ENCODE measurements at regions not wholly inside any gene's neighbourhood (a gene's known extent, or its start where the extent isn't known, plus 50 kb on each side); places are given as distances from the start of the nearest gene placed in this dataset.
A peak's percentile ranks its signal among the peaks of the same experiment; 100 is the strongest.
"Not testable (repeated sequence)": the region's sequence is repeated elsewhere in the genome, so short reads cannot be mapped to it uniquely, and the experiment has no call there.

- DNase-seq (ENCODE audit: low read depth): no peak
Observed at GRCh38 chr16:65279576-65279975, 157.7 kb upstream of the CDH11 start.

- peak; percentile 66 for DNase-seq (ENCODE audit: low read depth)
Observed at GRCh38 chr16:65278874-65279273, 157.0 kb upstream of the CDH11 start.

- peak; percentile 48 for DNase-seq (ENCODE audit: low read depth)
Observed at GRCh38 chr16:65274566-65274965, 152.7 kb upstream of the CDH11 start.

- DNase-seq (ENCODE audit: low read depth): no peak
Observed at GRCh38 chr16:65272699-65273414, 151.0 kb upstream of the CDH11 start.

DNA sequence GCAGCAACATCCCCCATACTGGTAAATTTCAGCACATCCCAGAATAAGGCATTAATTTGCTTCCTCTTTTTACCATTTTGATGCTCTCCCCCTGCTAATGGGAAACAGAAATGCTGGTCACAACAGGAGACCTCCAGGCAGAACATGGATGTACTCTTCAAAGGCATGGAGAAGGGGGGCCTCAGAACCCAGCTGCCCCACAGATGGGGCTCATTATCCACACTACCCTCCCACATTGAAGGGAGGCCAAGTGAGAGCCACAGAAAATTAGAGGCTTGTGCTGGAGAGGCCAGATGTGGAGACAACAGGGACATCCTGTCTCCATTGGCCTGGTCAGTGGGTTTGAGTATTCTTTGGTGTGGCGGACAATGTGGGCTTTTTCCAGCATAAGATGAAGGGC lies 150.1 kb upstream of the CDH11 start:
- no peak for DNase-seq (ENCODE audit: low read depth)

- DNase-seq (ENCODE audit: low read depth): no peak
Observed at GRCh38 chr16:65268331-65268730, 146.5 kb upstream of the CDH11 start.

DNA sequence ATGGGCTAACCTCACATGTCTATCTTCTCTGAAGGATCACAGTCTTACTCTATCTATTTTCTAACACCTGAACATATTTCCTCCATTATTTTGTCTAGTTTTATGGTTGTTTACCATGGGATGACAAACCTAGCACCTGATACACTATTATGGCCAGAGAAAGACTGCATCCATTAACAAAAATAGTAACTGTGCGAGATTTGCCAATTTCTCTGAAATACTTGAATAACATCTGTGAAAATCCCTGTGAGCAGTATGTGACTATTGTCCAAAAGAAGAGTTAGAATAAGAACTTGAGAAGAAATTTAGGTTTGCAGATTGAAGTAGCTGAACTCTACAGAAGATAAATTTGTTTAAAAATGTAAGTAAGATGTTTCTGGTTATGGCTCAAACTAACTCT lies 142.0 kb upstream of the CDH11 start:
- no peak for DNase-seq (ENCODE audit: low read depth)

GRCh38 chr16:65260746-65261145 lies 138.9 kb upstream of the CDH11 start:
- no peak for DNase-seq (ENCODE audit: low read depth)

GRCh38 chr16:65254144-65254543 lies 132.3 kb upstream of the CDH11 start:
- DNase-seq (ENCODE audit: low read depth): no peak

- peak; percentile 40 for DNase-seq (ENCODE audit: low read depth)
Observed at GRCh38 chr16:65249768-65250167, 127.9 kb upstream of the CDH11 start.

DNA sequence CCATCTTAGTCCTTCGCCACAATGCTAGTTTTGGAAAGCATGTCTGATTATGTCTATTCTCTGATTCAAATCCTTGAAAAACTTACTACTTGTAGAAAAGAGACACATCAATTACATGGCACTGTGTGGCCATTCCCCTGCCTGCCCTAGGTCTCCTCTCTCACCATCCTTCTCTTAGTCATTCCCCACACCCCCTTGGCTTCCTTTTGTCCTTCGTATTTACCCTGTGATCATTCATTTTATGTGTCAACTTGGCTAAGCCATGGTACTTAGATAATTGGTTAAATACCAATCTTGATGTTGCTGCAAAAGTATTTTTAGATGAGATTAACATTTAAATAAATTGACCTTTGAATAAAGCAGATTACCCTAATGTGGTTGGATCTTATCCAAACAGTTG lies 122.9 kb upstream of the CDH11 start:
- DNase-seq (ENCODE audit: low read depth): peak; percentile 36

GRCh38 chr16:65235339-65236177 lies 113.7 kb upstream of the CDH11 start:
- no peak for DNase-seq (ENCODE audit: low read depth)

- DNase-seq (ENCODE audit: low read depth): not testable (repeated sequence)
Observed at GRCh38 chr16:65234721-65235320, 113.0 kb upstream of the CDH11 start.

DNA sequence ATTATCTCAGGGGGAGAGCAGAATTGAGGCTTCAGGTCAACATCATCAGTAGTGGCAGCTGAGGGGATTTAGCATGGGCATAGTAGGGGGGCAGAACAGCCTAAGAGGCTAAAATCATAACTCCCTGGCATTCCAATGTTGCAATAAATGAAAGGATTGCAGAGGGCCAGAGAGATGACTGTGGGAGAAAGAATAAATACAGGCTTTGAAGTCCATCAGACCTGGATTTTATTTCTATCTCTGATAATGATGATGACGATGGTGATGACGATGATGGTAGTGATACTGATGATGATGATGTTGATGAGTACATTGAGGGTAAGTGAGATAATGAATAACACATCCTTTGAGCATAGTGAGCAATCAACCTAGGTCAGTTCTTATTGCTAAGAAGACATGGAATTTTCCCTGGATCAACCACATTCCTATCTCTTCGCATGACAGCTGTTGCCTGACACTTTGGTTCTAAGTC lies 107.4 kb upstream of the CDH11 start:
- peak; percentile 9 for DNase-seq (ENCODE audit: low read depth)

GRCh38 chr16:65227150-65227835 lies 105.4 kb upstream of the CDH11 start:
- no peak for DNase-seq (ENCODE audit: low read depth)

- no peak for DNase-seq (ENCODE audit: low read depth)
Observed at GRCh38 chr16:65226077-65226476, 104.2 kb upstream of the CDH11 start.

- no peak for DNase-seq (ENCODE audit: low read depth)
Observed at GRCh38 chr16:65225488-65225887, 103.6 kb upstream of the CDH11 start.

- DNase-seq (ENCODE audit: low read depth): no peak
Observed at GRCh38 chr16:65224994-65225393, 103.1 kb upstream of the CDH11 start.

DNA sequence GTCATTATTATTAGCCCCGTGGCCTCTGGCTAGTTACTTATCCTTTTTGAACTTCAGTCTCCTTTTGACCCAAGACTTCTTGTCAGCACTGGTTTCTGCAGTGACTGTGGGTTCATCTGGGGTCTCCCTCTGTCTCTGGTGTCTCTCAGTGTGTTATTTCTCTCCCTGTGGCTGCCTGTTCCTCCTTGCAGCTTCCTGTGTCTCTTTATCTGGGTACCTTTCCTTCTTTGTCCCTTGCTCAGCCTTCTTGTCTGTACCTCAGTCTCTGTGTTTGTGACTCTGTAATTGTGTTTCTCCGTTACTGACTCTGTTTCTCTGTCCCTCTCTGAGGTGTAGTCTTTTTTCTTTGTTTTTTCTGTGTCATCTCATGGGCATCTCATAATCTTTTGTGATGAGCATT lies 102.6 kb upstream of the CDH11 start:
- no peak for DNase-seq (ENCODE audit: low read depth)

DNA sequence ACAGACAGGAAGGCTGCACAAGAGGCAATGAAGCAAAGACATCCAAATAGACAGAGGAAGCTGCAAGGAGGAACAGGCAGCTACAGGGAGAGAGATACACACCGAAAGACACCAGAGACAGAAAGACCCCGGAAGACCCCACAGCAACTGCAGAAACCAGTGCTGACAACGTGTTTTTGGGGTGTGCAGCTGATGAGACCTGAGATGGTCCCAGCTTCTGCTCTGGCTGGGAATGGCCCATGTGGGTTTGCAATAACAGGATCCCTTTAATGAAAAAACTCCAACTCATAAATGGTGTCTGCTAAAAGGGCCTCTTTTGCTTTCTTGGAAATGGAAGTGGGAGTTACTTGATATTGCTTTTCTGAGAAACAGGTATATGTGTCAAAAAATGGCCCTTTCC lies 101.5 kb upstream of the CDH11 start:
- DNase-seq (ENCODE audit: low read depth): no peak

DNA sequence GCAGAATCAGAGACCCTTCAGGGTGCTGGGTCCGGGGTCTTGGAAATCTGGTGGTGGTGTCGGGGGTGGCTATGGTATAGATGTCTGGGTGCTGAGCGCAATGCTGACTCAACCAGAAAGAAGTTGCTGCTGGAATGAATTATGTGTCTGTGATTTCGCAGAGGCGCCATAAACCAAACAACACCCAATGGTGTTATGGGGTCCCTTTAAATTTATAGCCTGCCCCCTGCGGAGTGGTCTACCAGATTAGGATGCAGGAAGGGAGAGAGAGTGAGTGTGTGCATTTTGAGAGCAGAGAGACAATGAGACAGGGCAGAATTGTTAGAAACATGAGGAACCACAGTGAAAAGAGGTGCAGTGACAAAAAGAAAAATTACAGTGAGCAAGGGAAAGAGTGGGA lies 100.7 kb upstream of the CDH11 start:
- no peak for DNase-seq (ENCODE audit: low read depth)

DNA sequence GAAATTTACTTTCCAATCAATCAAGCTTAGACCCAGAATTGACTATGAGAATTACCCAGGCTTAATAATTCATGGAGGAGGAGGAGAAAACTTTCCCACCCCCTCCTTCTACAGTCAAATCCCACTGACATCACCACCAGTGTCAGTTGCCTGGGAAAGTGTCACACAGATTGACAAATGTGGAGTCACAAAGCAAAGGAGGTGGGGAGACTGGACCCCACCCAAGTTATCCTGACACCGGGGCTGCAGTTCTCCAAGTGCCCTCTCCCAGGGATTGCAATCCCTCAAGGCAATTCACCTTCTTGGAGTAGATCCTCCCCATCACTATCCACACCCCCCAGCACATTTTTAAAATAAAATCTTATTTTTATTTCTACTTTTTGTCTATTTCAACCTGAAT lies 100.2 kb upstream of the CDH11 start:
- DNase-seq (ENCODE audit: low read depth): no peak

All from M059J (cell line).